ENCODE measurements at regions not wholly inside any gene's neighbourhood (a gene's known extent, or its start where the extent isn't known, plus 50 kb on each side); places are given as distances from the start of the nearest gene placed in this dataset.
"Not testable (repeated sequence)": the region's sequence is repeated elsewhere in the genome, so short reads cannot be mapped to it uniquely, and the experiment has no call there.

GRCh38 chr6:150789906-150790305, 75.6 kb upstream of the MTHFD1L start:
- TF ChIP-seq CTCF, EP300, POLR2A (IDR thresholded peaks at IDR 0.05): not testable (repeated sequence)

Data from stomach (tissue), 4 donors.